DND-41 (cell line): ENCODE measurements at regions not wholly inside any gene's neighbourhood (a gene's known extent, or its start where the extent isn't known, plus 50 kb on each side); places are given as distances from the start of the nearest gene placed in this dataset.

ENCODE experiments used
- ATAC-seq: fragments of 200-7000 bp; cut with Tn5 transposase; 3 replicates; pipeline ENCODE4 v1.9.1; 2021; ENCODE audit warnings: low read depth; ENCODE audit not compliant: insufficient read depth
- DNase-seq: peaks from one replicate; pipeline ENCODE4 v3.0.0-alpha.2; 2020
- H2AFZ ChIP-seq: 2 replicates; pipeline ENCODE4 v1.6.0; 2012; ENCODE audit warnings: low read depth, low read length
- H3K27ac ChIP-seq: 2 replicates; pipeline ENCODE4 v1.5.1; 2012; ENCODE audit warnings: low read length, inconsistent platforms
- H3K27me3 ChIP-seq: fragments of 200-600 bp; sonication (generic); 2 replicates; pipeline ENCODE4 v1.6.0; 2012; ENCODE audit warnings: low read length, mild to moderate bottlenecking, inconsistent platforms; ENCODE audit not compliant: insufficient read depth, poor library complexity
- H3K36me3 ChIP-seq: 2 replicates; pipeline ENCODE4 v1.5.1; 2012; ENCODE audit warnings: low read length, inconsistent platforms; ENCODE audit not compliant: insufficient read depth
- H3K4me1 ChIP-seq: 2 replicates; pipeline ENCODE4 v1.5.1; 2012; ENCODE audit warnings: mild to moderate bottlenecking, low read length; ENCODE audit not compliant: insufficient read depth
- H3K4me2 ChIP-seq: 2 replicates; pipeline ENCODE4 v1.6.0; 2012; ENCODE audit warnings: mild to moderate bottlenecking, moderate library complexity, low read length, inconsistent platforms; ENCODE audit not compliant: insufficient read depth
- H3K4me3 ChIP-seq, 2 experiments: fragments of 200-600 bp in 1 of 2; shearing (Covaris generic) in 1 of 2; 2 replicates each; pipeline ENCODE4 v1.5.1; 2012 to 2016; ENCODE audit warnings: inconsistent platforms in 2 of 2, low read length in 2 of 2, mild to moderate bottlenecking in 2 of 2, low read depth in 1 of 2, moderate library complexity in 1 of 2
- H3K79me2 ChIP-seq: 2 replicates; pipeline ENCODE4 v1.6.0; 2012; ENCODE audit warnings: low read length, inconsistent platforms; ENCODE audit not compliant: insufficient read depth
- H3K9ac ChIP-seq: 2 replicates; pipeline ENCODE4 v1.6.0; 2012; ENCODE audit warnings: low read depth, mild to moderate bottlenecking, inconsistent platforms, low read length, moderate library complexity
- H3K9me3 ChIP-seq: 2 replicates; pipeline ENCODE4 v1.5.1; 2012; ENCODE audit warnings: low read length, moderate library complexity, mild to moderate bottlenecking, inconsistent platforms; ENCODE audit not compliant: insufficient read depth, severe bottlenecking
- H4K20me1 ChIP-seq: 2 replicates; pipeline ENCODE4 v1.6.0; 2012; ENCODE audit warnings: low read length; ENCODE audit not compliant: insufficient read depth
- EZH2 ChIP-seq: IDR thresholded peaks from 3 replicates; pipeline ENCODE4 v1.6.1; 2012; ENCODE audit warnings: borderline replicate concordance, low read depth, mild to moderate bottlenecking, moderate library complexity, low read length, inconsistent platforms; ENCODE audit not compliant: severe bottlenecking
- TF ChIP-seq, protein P1 (sequence below): IDR thresholded peaks from 2 replicates; pipeline ENCODE4 v1.5.1; 2012; ENCODE audit warnings: borderline replicate concordance, low read length, moderate library complexity, mild to moderate bottlenecking; ENCODE audit not compliant: poor library complexity, severe bottlenecking; ENCODE audit errors: extremely low read depth

DNA sequence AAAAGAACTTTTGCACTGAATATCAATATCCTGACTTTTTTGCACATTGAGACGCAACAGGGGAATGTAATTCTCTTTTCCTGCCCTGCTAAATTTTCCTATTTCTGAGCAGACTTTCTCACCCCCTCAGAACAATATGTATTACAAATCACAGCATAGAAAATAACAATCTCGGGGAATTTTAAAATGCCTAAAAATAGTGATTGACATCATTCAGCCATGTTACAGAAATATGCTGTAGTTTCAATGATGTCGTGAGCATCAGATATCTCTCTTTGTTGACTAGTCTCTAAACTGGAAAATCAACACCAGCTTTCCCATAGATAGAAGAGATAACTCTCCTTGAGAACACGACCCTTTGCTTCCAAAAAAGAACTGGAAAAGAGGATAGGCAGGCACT lies 166.7 kb downstream of the ZDHHC21 start:
- ATAC-seq: no peak
- H2AFZ ChIP-seq: no peak overlapping the region
- H3K9me3 ChIP-seq: no peaks in the 10 kb centered on the region
- no peak overlapping the region for H3K27ac ChIP-seq
- TF ChIP-seq, protein P1, sequence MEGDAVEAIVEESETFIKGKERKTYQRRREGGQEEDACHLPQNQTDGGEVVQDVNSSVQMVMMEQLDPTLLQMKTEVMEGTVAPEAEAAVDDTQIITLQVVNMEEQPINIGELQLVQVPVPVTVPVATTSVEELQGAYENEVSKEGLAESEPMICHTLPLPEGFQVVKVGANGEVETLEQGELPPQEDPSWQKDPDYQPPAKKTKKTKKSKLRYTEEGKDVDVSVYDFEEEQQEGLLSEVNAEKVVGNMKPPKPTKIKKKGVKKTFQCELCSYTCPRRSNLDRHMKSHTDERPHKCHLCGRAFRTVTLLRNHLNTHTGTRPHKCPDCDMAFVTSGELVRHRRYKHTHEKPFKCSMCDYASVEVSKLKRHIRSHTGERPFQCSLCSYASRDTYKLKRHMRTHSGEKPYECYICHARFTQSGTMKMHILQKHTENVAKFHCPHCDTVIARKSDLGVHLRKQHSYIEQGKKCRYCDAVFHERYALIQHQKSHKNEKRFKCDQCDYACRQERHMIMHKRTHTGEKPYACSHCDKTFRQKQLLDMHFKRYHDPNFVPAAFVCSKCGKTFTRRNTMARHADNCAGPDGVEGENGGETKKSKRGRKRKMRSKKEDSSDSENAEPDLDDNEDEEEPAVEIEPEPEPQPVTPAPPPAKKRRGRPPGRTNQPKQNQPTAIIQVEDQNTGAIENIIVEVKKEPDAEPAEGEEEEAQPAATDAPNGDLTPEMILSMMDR: no peak
- TF ChIP-seq EZH2: no peak
- H3K4me2 ChIP-seq: no peak overlapping the region
- no peaks in the 10 kb centered on the region for H3K36me3 ChIP-seq
- no peak overlapping the region for H3K9ac ChIP-seq
- no peak for DNase-seq
- no peaks in the 10 kb centered on the region for H3K79me2 ChIP-seq
- no peaks in the 10 kb centered on the region for H3K4me1 ChIP-seq
- H4K20me1 ChIP-seq: no peaks in the 10 kb centered on the region
- no peaks in the 10 kb centered on the region for H3K27me3 ChIP-seq
- H3K4me3 ChIP-seq: no peak overlapping the region

DNA sequence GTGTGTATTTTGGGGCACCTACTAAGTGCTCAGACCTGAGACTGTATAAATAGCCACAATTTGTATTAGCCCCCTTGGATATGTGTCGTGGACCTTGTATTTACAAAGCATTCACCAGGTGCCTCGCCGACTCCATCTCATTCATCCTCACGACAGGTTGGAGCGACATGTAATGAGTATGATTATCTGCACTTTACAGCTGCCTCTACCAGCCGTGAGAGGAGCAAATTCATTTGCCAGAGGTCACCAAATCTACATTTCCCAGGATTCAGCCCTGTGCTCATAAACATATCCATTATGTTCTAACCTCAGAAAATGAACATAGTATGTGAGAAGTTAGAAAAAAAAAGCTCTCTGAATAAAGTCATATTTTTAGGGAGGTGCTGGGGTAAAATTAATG lies 167.4 kb downstream of the ZDHHC21 start:
- no peak for TF ChIP-seq EZH2
- TF ChIP-seq, protein P1: no peak
- Histone ChIP-seq H3K9me3 (no peaks in the 10 kb centered on the region), H3K27me3 (no peaks in the 10 kb centered on the region), H2AFZ (no peak overlapping the region), H4K20me1 (no peaks in the 10 kb centered on the region), H3K79me2 (no peaks in the 10 kb centered on the region), H3K4me2 (no peak overlapping the region), H3K36me3 (no peaks in the 10 kb centered on the region), H3K4me3 (no peak overlapping the region), H3K9ac (no peak overlapping the region), H3K4me1 (no peaks in the 10 kb centered on the region), H3K27ac (no peak overlapping the region)
- DNase-seq: no peak
- ATAC-seq: no peak

DNA sequence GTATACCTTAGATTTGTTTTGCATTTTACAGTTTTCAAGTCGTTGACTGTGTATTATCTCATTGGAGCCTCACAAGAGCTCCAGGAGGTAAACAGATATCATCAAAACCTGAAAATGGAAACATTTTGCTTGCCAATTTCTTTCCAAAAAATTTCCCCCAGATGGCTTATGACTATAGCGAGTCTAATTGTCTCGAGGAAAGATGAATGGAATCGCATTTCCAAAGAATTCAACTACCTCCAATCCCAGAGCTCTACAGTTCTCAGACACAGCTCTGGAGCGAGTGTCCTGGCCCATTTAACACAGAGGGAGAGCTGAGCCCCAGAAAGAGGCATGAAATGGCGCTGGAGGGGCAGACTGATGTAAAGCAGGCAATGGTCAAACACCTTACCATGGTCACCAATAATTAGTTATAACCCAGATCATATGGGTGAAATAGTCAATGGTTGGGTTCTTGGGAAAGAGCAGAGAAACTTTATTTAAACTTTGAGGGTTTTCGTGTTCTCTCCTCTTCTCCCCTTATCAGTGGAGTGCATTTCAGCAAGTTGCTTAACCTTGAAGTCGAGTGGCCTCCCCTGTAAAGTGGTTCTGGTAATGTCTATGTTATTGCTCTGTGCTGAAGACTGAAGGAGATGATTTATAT lies 168.2 kb downstream of the ZDHHC21 start:
- no peak for DNase-seq
- H4K20me1 ChIP-seq: no peaks in the 10 kb centered on the region
- no peak for ATAC-seq

More for the DNA sequence above, 168.2 kb downstream of the ZDHHC21 start:
- Histone ChIP-seq H3K9ac (no peak overlapping the region), H3K4me3 (no peak overlapping the region), H3K4me1 (no peaks in the 10 kb centered on the region), H3K9me3 (no peaks in the 10 kb centered on the region), H2AFZ (no peak overlapping the region), H3K4me2 (no peak overlapping the region), H3K36me3 (no peaks in the 10 kb centered on the region), H3K79me2 (no peaks in the 10 kb centered on the region), H3K27me3 (no peaks in the 10 kb centered on the region), H3K27ac (no peak overlapping the region)
- TF ChIP-seq, protein P1: no peak
- no peak for TF ChIP-seq EZH2
